H1 (cell line): ENCODE measurements at regions not wholly inside any gene's neighbourhood (a gene's known extent, or its start where the extent isn't known, plus 50 kb on each side); places are given as distances from the start of the nearest gene placed in this dataset.

Experiments
- CTCF ChIA-PET: fragments of 300-600 bp; sonication (Branson Sonifier 250); formaldehyde crosslinking; loops from one replicate; lab custom pipeline; 2021; ENCODE audit not compliant: partially characterized antibody; lab: Charles Lee
- POLR2A ChIA-PET: fragments of 300-600 bp; sonication (Branson Sonifier 250); formaldehyde crosslinking; loops from one replicate; lab custom pipeline; 2021; ENCODE audit warnings: inconsistent platforms; ENCODE audit not compliant: partially characterized antibody; lab: Charles Lee
- DNase-seq, 2 experiments: peaks; one replicate each; pipeline versions ENCODE4 v3.0.0 to v3.0.0-alpha.2; 2010 to 2022; ENCODE audit warnings: low spot score in 2 of 2, low read depth in 1 of 2, mixed read lengths in 1 of 2
- FAIRE-seq: peaks from 2 replicates; lab custom pipeline; 2011; peaks lifted over from hg19 to GRCh38; lab: Jason Lieb, UNC
- H2AFZ ChIP-seq: 2 replicates; pipeline ENCODE4 v1.8.1; 2012; ENCODE audit warnings: low read length, inconsistent platforms
- H2AK5ac ChIP-seq: 2 replicates; pipeline ENCODE4 v1.6.1; 2013; ENCODE audit warnings: low read depth, low read length
- H2BK120ac ChIP-seq: replicated peaks from 2 replicates; pipeline ENCODE3; 2013; ENCODE audit warnings: low read depth, low read length, inconsistent platforms
- H2BK12ac ChIP-seq: 2 replicates; pipeline ENCODE4 v1.6.1; 2013; ENCODE audit warnings: low read depth, low read length
- H2BK15ac ChIP-seq: 2 replicates; pipeline ENCODE4 v1.6.1; 2013; ENCODE audit warnings: low read length
- H2BK20ac ChIP-seq: 2 replicates; pipeline ENCODE4 v1.6.1; 2013; ENCODE audit warnings: low read length
- H2BK5ac ChIP-seq: 2 replicates; pipeline ENCODE4 v1.6.1; 2013; ENCODE audit warnings: low read depth, low read length
- H3K14ac ChIP-seq: 2 replicates; pipeline ENCODE4 v1.6.1; 2013; ENCODE audit warnings: inconsistent platforms; ENCODE audit not compliant: insufficient read length
- H3K18ac ChIP-seq: 2 replicates; pipeline ENCODE4 v1.6.1; 2013; ENCODE audit warnings: low read length; ENCODE audit errors: extremely low read depth
- H3K23ac ChIP-seq: 2 replicates; pipeline ENCODE4 v1.6.1; 2013; ENCODE audit warnings: inconsistent platforms; ENCODE audit not compliant: insufficient read length
- H3K23me2 ChIP-seq: 2 replicates; pipeline ENCODE4 v1.6.1; 2013; ENCODE audit warnings: low read depth, low read length
- H3K27ac ChIP-seq: 2 replicates; pipeline ENCODE4 v1.6.1; 2011; ENCODE audit warnings: low read depth, low read length, inconsistent platforms
- H3K27me3 ChIP-seq, 4 experiments: replicated peaks in 1 of 4; 1 replicate in 1 of 4; 2 replicates in 3 of 4; pipeline versions ENCODE4 v1.6.1 to v1.8.1; 2011 to 2013; ENCODE audit warnings: low read length in 3 of 4, mild to moderate bottlenecking in 3 of 4, inconsistent platforms in 2 of 4, mixed read lengths in 2 of 4, moderate library complexity in 1 of 4; ENCODE audit not compliant: control insufficient read depth in 3 of 4, insufficient read depth in 3 of 4; ENCODE audit errors: extremely low read depth in 1 of 4
- H3K36me3 ChIP-seq, 4 experiments: 2 replicates each; pipeline versions ENCODE4 v1.6.1 to v1.8.1; 2011 to 2013; ENCODE audit warnings: mild to moderate bottlenecking in 4 of 4, low read length in 3 of 4, moderate library complexity in 2 of 4, control low read depth in 1 of 4, inconsistent platforms in 1 of 4; ENCODE audit not compliant: insufficient read depth in 4 of 4, control insufficient read depth in 2 of 4
- H3K4ac ChIP-seq: replicated peaks from 2 replicates; pipeline ENCODE3; 2013; ENCODE audit warnings: low read length, low read depth, mixed read lengths, inconsistent platforms; ENCODE audit not compliant: insufficient read length
- H3K4me1 ChIP-seq, 4 experiments: replicated peaks in 1 of 4; 1 replicate in 1 of 4; 2 replicates in 3 of 4; pipeline versions ENCODE4 v1.6.1 to v1.8.1; 2011 to 2013; ENCODE audit warnings: low read length in 3 of 4, inconsistent platforms in 2 of 4, mixed read lengths in 1 of 4; ENCODE audit not compliant: insufficient read depth in 4 of 4, control insufficient read depth in 3 of 4
- H3K4me2 ChIP-seq, 2 experiments: 2 replicates each; pipeline versions ENCODE4 v1.6.1 to v1.8.1; 2011 to 2013; ENCODE audit warnings: low read depth in 2 of 2, low read length in 2 of 2, control low read depth in 1 of 2, inconsistent platforms in 1 of 2, mild to moderate bottlenecking in 1 of 2; ENCODE audit not compliant: insufficient read depth in 1 of 2
- H3K4me3 ChIP-seq, 4 experiments: fragments of 200-600, 300-600 bp in 1 of 4; sonication (generic), shearing (Covaris generic), sonication (Bioruptor Twin) in 1 of 4; 2 replicates each; pipeline versions ENCODE4 v1.5.1 to v1.8.1; 2011 to 2016; ENCODE audit warnings: low read length in 4 of 4, low read depth in 3 of 4, control low read depth in 2 of 4, inconsistent platforms in 2 of 4, mild to moderate bottlenecking in 2 of 4, mixed read lengths in 1 of 4, moderate library complexity in 1 of 4; ENCODE audit not compliant: insufficient read depth in 2 of 4; ENCODE audit errors: extremely low read depth in 1 of 4
- H3K56ac ChIP-seq: replicated peaks from 2 replicates; pipeline ENCODE3; 2013; ENCODE audit warnings: low read depth, mild to moderate bottlenecking, mixed read lengths, low read length, inconsistent platforms; ENCODE audit not compliant: insufficient read length
- H3K79me1 ChIP-seq: 2 replicates; pipeline ENCODE4 v1.6.1; 2013; ENCODE audit warnings: low read depth, low read length, control low read depth
- H3K79me2 ChIP-seq, 2 experiments: 2 replicates each; pipeline versions ENCODE4 v1.6.1 to v1.8.1; 2012 to 2013; ENCODE audit warnings: low read length in 2 of 2, mild to moderate bottlenecking in 2 of 2, inconsistent platforms in 1 of 2; ENCODE audit not compliant: insufficient read depth in 2 of 2, control insufficient read depth in 1 of 2
- H3K9ac ChIP-seq, 4 experiments: replicated peaks in 1 of 4; 1 replicate in 1 of 4; 2 replicates in 3 of 4; pipeline versions ENCODE4 v1.6.1 to v1.8.1; 2011 to 2013; ENCODE audit warnings: low read depth in 3 of 4, low read length in 3 of 4, control low read depth in 2 of 4, mild to moderate bottlenecking in 2 of 4, moderate library complexity in 2 of 4, inconsistent platforms in 1 of 4; ENCODE audit errors: extremely low read depth in 1 of 4
- H3K9me3 ChIP-seq, 2 experiments: 2 replicates each; pipeline versions ENCODE4 v1.6.1 to v1.8.1; 2012 to 2013; ENCODE audit warnings: mild to moderate bottlenecking in 2 of 2, moderate library complexity in 2 of 2, control low read depth in 1 of 2, inconsistent platforms in 1 of 2, low read depth in 1 of 2, low read length in 1 of 2, mixed read lengths in 1 of 2; ENCODE audit not compliant: insufficient read depth in 2 of 2
- H4K20me1 ChIP-seq, 2 experiments: replicated peaks in 1 of 2; 2 replicates each; pipeline versions ENCODE3 to v1.8.1; 2011 to 2013; ENCODE audit warnings: inconsistent platforms in 2 of 2, low read length in 2 of 2, mild to moderate bottlenecking in 1 of 2; ENCODE audit not compliant: insufficient read depth in 2 of 2, control insufficient read depth in 1 of 2
- H4K5ac ChIP-seq: 2 replicates; pipeline ENCODE4 v1.6.1; 2013; ENCODE audit warnings: low read length, low read depth, mixed read lengths, inconsistent platforms; ENCODE audit not compliant: insufficient read length
- H4K8ac ChIP-seq: 2 replicates; pipeline ENCODE4 v1.8.0; 2013; ENCODE audit warnings: mild to moderate bottlenecking, moderate library complexity, low read length, inconsistent platforms; ENCODE audit not compliant: insufficient read depth; ENCODE audit errors: extremely low read depth
- H4K91ac ChIP-seq: replicated peaks from 2 replicates; pipeline ENCODE3; 2013; ENCODE audit warnings: low read length, mixed read lengths, inconsistent platforms; ENCODE audit not compliant: insufficient read length
- ATF3 ChIP-seq: IDR thresholded peaks from 2 replicates; pipeline ENCODE4 v1.6.1; 2011; ENCODE audit warnings: low read depth, mild to moderate bottlenecking, low read length; ENCODE audit not compliant: insufficient read depth
- CTCF ChIP-seq, 3 experiments: IDR thresholded peaks; 1 replicate in 2 of 3; 2 replicates in 1 of 3; pipeline versions ENCODE4 v1.5.1 to v1.6.1; 2011; ENCODE audit warnings: low read length in 3 of 3, mild to moderate bottlenecking in 3 of 3, inconsistent platforms in 2 of 3, low read depth in 1 of 3, moderate library complexity in 1 of 3; ENCODE audit not compliant: insufficient read depth in 1 of 3; ENCODE audit errors: control extremely low read depth in 1 of 3
- E2F6 ChIP-seq: IDR thresholded peaks from 2 replicates; pipeline ENCODE4 v1.6.1; 2012; ENCODE audit warnings: inconsistent platforms
- GTF2F1 ChIP-seq: IDR thresholded peaks from 2 replicates; pipeline ENCODE4 v1.6.1; 2012; ENCODE audit warnings: low read depth, low read length, improper control_type of control experiment, borderline replicate concordance
- KDM1A ChIP-seq: fragments of 200-600, 300-600 bp; sonication (generic); IDR thresholded peaks from 2 replicates; pipeline ENCODE4 v1.7.1; 2016; ENCODE audit warnings: mild to moderate bottlenecking, low read length, borderline replicate concordance
- NANOG ChIP-seq: IDR thresholded peaks from 2 replicates; pipeline ENCODE4 v1.6.1; 2011; ENCODE audit warnings: low read length, low read depth, mild to moderate bottlenecking, inconsistent platforms; ENCODE audit not compliant: insufficient read depth, poor library complexity, severe bottlenecking
- SP4 ChIP-seq: IDR thresholded peaks from 2 replicates; pipeline ENCODE4 v1.6.1; 2012; ENCODE audit warnings: low read length, inconsistent platforms
- WGBS, 2 experiments: shearing (Covaris generic) in 1 of 2; methylation state at CpG; one replicate each; pipeline versions ENCODE4 v1.1.6 to v1.1.7; 2013 to 2015; ENCODE audit warnings: low lambda C conversion rate in 2 of 2, mixed read lengths in 2 of 2, inconsistent platforms in 1 of 2, low coverage in 1 of 2, missing lambda C conversion rate in 1 of 2; ENCODE audit not compliant: insufficient replicate concordance in 2 of 2, insufficient coverage in 1 of 2, insufficient read length in 1 of 2; ENCODE audit errors: extremely low coverage in 1 of 2, missing lambda C conversion rate in 1 of 2; 5-methylcytosine and 5-hydroxymethylcytosine counted together

- Histone ChIP-seq H4K8ac (no peak overlapping the region), H3K9me3 (no peaks in the 10 kb centered on the region), H3K4me1 (peaks cover 0 to 2% (median 0%) of the 10 kb centered on the region in 4 experiments; a peak in 1 of 7 replicates), H3K23me2 (no peaks in the 10 kb centered on the region), H3K56ac (no peak overlapping the region), H4K20me1 (peaks cover 7 to 11% of the 10 kb centered on the region in 2 experiments), H2BK120ac (no peak overlapping the region), H3K23ac (no peak overlapping the region), H3K4me2 (no peak overlapping the region), H4K5ac (no peak overlapping the region), H3K9ac (no peak overlapping the region), H3K14ac (no peak overlapping the region), H2AFZ (no peak overlapping the region), H2BK5ac (no peak overlapping the region), H3K79me1 (no peaks in the 10 kb centered on the region; the same call in 1 of the 2 replicates), H2BK12ac (no peak overlapping the region), H2BK20ac (no peak overlapping the region), H3K79me2 (peaks cover 0 to 94% of the 10 kb centered on the region in 2 experiments; a peak in 3 of 4 replicates), H2AK5ac (no peak overlapping the region), H3K27me3 (no peaks in the 10 kb centered on the region), H3K4me3 (no peak overlapping the region), H3K27ac (no peak overlapping the region), H2BK15ac (no peak overlapping the region), H4K91ac (no peak overlapping the region), H3K36me3 (peaks cover 0 to 10% (median 0%) of the 10 kb centered on the region in 4 experiments; a peak in 1 of 8 replicates), H3K18ac (no peak overlapping the region), H3K4ac (no peak overlapping the region)
- ChIA-PET POLR2A (interaction anchor here (0.6 to 1.0 kb wide), 3 partner anchors 9 to 429 kb away, joined by 3 read pairs; no protein-coding TSS in a partner anchor), CTCF (interaction anchor here (0.5 kb wide), 1 partner anchor 23 kb away, joined by 3 read pairs; no protein-coding TSS in a partner anchor)
- DNase-seq (no peak), FAIRE-seq (no peak)
- WGBS, 2 experiments: 87% methylated on average over 9 of the region's 18 CpGs; no CpG with 5 or more reads in 1 of the 2 experiments
- TF ChIP-seq SP4 (no peak), KDM1A (no peak), NANOG (no peak), ATF3 (no peak), E2F6 (no peak), CTCF (IDR thresholded peaks at IDR 0.05; ENCODE audit: control extremely low read depth in 1 of 3, insufficient read depth in 1 of 3, low read depth in 1 of 3, low read length in 3 of 3) (no peak), GTF2F1 (no peak)
These were observed 569.3 kb upstream of the DIPK2B start for GRCh38 chrX:45769761-45770582.
